SK-N-SH treated with all-trans-retinoic acid at 6 μM for 48 hours (cell line): ENCODE measurements at regions not wholly inside any gene's neighbourhood (a gene's known extent, or its start where the extent isn't known, plus 50 kb on each side); places are given as distances from the start of the nearest gene placed in this dataset.

Source experiments
- ATAC-seq: fragments of 200-7000 bp; cut with Tn5 transposase; 3 replicates; pipeline ENCODE4 v1.9.1; 2020; ENCODE audit warnings: mild to moderate bottlenecking, moderate library complexity
- ARNTL ChIP-seq: fragments of 450-650 bp; formaldehyde crosslinking; IDR thresholded peaks from 2 replicates; pipeline ENCODE4 v1.5.0; 2020; ENCODE audit warnings: low read depth, mild to moderate bottlenecking, moderate library complexity, borderline replicate concordance
- BACH2 ChIP-seq: fragments of 250-450 bp; sonication (Bioruptor Pico); IDR thresholded peaks from 2 replicates; pipeline ENCODE4 v1.9.0; 2021; ENCODE audit warnings: mild to moderate bottlenecking, borderline replicate concordance
- CSDC2 ChIP-seq: fragments of 250-450 bp; sonication (Bioruptor Pico); IDR thresholded peaks from 2 replicates; pipeline ENCODE4 v1.5.0; 2020; ENCODE audit warnings: mild to moderate bottlenecking, moderate library complexity
- GLIS3 ChIP-seq: fragments of 250-450 bp; sonication (Bioruptor Pico); IDR thresholded peaks from 2 replicates; pipeline ENCODE4 v1.5.0; 2020; ENCODE audit warnings: mild to moderate bottlenecking, moderate library complexity
- ISL1 ChIP-seq: fragments of 250-450 bp; sonication (Bioruptor Pico); IDR thresholded peaks from 2 replicates; pipeline ENCODE4 v2.1.2; 2022; ENCODE audit warnings: mild to moderate bottlenecking, moderate library complexity
- OSR1 ChIP-seq: fragments of 250-450 bp; sonication (Bioruptor Pico); IDR thresholded peaks from 2 replicates; pipeline ENCODE4 v1.8.0; 2022; ENCODE audit warnings: moderate library complexity, mild to moderate bottlenecking, inconsistent platforms
- PPARA ChIP-seq: fragments of 250-450 bp; sonication (Bioruptor Pico); IDR thresholded peaks from 2 replicates; pipeline ENCODE4 v1.5.0; 2020; ENCODE audit warnings: mild to moderate bottlenecking, borderline replicate concordance
- RARB ChIP-seq: fragments of 250-450 bp; sonication (Bioruptor Pico); IDR thresholded peaks from 2 replicates; pipeline ENCODE4 v1.8.0; 2021; ENCODE audit warnings: mild to moderate bottlenecking, moderate library complexity
- TCF4 ChIP-seq: fragments of 250-450 bp; sonication (Bioruptor Pico); IDR thresholded peaks from 2 replicates; pipeline ENCODE4 v1.8.0; 2021; ENCODE audit warnings: mild to moderate bottlenecking, moderate library complexity, borderline replicate concordance
- ZC3H10 ChIP-seq: fragments of 250-450 bp; sonication (Bioruptor Pico); IDR thresholded peaks from 2 replicates; pipeline ENCODE4 v1.5.1; 2021; ENCODE audit warnings: mild to moderate bottlenecking, moderate library complexity
- ZFP3 ChIP-seq: fragments of 250-450 bp; sonication (Bioruptor Pico); IDR thresholded peaks from 2 replicates; pipeline ENCODE4 v1.5.0; 2020; ENCODE audit warnings: mild to moderate bottlenecking, moderate library complexity
- ZNF565 ChIP-seq: fragments of 450-650 bp; formaldehyde crosslinking; conservative IDR thresholded peaks from 2 replicates; pipeline ENCODE4 v1.5.0; 2020; ENCODE audit warnings: low read depth, mild to moderate bottlenecking, moderate library complexity
- ZNF70 ChIP-seq: fragments of 450-650 bp; formaldehyde crosslinking; IDR thresholded peaks from 2 replicates; pipeline ENCODE4 v1.5.0; 2020; ENCODE audit warnings: mild to moderate bottlenecking, moderate library complexity
- ZNF8 ChIP-seq: fragments of 450-650 bp; formaldehyde crosslinking; IDR thresholded peaks from 2 replicates; pipeline ENCODE4 v1.5.0; 2020; ENCODE audit warnings: mild to moderate bottlenecking, moderate library complexity
- TF ChIP-seq, protein P1 (sequence below): fragments of 250-450 bp; sonication (Bioruptor Pico); IDR thresholded peaks from 2 replicates; pipeline ENCODE4 v1.8.0; 2020; ENCODE audit warnings: mild to moderate bottlenecking, moderate library complexity, borderline replicate concordance
- TF ChIP-seq, protein P2 (sequence below): fragments of 250-450 bp; sonication (Bioruptor Pico); IDR thresholded peaks from 2 replicates; pipeline ENCODE4 v1.5.1; 2020; ENCODE audit warnings: low read depth, mild to moderate bottlenecking, moderate library complexity
- TF ChIP-seq, protein P3 (sequence below): fragments of 250-450 bp; sonication (Bioruptor Pico); IDR thresholded peaks from 2 replicates; pipeline ENCODE4 v1.8.0; 2021; ENCODE audit warnings: low read depth, mild to moderate bottlenecking, moderate library complexity, borderline replicate concordance
- TF ChIP-seq, protein P4 (sequence below): fragments of 250-450 bp; sonication (Bioruptor Pico); IDR thresholded peaks from 2 replicates; pipeline ENCODE4 v1.5.1; 2021; ENCODE audit warnings: mild to moderate bottlenecking, moderate library complexity
- TF ChIP-seq, protein P5 (sequence below): fragments of 250-450 bp; sonication (Bioruptor Pico); IDR thresholded peaks from 2 replicates; pipeline ENCODE4 v1.5.0; 2020; ENCODE audit warnings: mild to moderate bottlenecking, moderate library complexity

DNA sequence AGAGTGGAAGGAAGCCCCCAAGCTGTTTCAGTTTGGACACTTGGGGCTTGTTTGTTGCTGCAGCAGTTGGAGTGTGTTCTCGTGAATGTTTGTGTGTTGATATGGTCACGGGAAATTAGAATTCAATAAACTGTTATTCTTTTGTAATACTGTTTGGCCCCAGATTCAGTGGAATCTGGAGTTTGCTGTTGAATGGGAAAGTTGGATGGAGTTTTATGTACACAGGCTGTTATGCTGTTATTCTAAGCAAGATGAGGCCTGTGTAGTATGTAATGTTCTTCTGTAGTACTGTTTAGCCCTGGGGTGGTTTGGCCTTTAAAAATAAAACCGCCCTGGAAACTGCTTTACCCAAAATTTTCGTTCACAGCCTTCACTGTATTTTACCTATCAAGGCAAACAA, 810.4 kb upstream of the HS6ST1 start:
- TF ChIP-seq BACH2 (CRISPR knock-in tag): no peak
- ATAC-seq: no peak

DNA sequence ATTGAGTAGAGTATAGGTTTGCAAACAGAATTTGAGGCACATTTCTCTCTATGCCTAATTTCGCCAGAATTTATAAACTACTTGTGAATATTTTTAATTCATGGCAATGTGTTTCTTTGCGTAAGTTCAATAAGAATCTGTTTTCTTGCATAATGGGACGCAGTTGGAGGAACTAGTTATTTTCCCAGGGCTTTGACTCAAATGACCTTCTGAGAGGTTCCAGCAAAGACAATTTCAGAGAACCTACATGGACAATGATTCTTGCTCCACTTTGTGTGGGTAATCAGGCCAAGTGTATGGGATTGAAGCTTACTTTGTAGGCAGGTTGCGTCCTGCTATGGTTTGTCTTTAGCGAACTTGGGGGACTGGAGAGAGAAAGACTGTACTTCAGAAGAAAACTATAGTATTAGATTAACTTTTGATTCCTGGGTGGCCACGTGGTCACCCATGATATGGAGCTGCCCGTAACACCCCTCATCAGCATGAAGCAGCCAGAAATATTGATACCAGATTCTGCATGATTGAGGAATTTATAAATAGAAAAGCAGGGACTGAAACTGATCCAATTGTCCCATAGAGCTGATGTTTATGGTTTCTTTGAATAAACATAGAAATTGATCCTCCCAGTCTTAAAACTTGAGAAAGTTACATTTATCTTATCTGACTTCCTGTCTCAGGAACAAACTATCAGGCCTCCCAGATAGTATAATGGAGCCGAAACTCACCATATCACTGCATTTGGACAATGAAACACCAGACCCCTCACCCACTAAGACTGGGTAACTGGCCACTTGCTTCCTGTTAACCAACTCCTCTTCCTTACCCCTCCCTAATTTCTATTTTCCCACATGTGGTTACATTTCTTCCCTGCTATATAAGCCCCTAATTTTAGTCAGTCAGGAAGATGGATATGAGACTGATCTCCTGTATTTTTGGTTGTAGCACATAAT, 815.3 kb upstream of the HS6ST1 start:
- TF ChIP-seq GLIS3 (CRISPR knock-in tag) (no peak), ZNF565 (CRISPR knock-in tag) (no peak), ISL1 (CRISPR knock-in tag) (no peak), ZNF70 (no peak), TCF4 (CRISPR knock-in tag) (no peak), ZNF8 (CRISPR knock-in tag) (no peak), OSR1 (CRISPR knock-in tag) (no peak), RARB (no peak), CSDC2 (CRISPR knock-in tag) (no peak), ZC3H10 (CRISPR knock-in tag) (no peak), PPARA (CRISPR knock-in tag) (no peak), ZFP3 (CRISPR knock-in tag) (no peak), BACH2 (CRISPR knock-in tag) (no peak), ARNTL (CRISPR knock-in tag) (no peak)
- TF ChIP-seq, protein P1, sequence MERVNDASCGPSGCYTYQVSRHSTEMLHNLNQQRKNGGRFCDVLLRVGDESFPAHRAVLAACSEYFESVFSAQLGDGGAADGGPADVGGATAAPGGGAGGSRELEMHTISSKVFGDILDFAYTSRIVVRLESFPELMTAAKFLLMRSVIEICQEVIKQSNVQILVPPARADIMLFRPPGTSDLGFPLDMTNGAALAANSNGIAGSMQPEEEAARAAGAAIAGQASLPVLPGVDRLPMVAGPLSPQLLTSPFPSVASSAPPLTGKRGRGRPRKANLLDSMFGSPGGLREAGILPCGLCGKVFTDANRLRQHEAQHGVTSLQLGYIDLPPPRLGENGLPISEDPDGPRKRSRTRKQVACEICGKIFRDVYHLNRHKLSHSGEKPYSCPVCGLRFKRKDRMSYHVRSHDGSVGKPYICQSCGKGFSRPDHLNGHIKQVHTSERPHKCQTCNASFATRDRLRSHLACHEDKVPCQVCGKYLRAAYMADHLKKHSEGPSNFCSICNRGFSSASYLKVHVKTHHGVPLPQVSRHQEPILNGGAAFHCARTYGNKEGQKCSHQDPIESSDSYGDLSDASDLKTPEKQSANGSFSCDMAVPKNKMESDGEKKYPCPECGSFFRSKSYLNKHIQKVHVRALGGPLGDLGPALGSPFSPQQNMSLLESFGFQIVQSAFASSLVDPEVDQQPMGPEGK: no peak
- TF ChIP-seq, protein P2, sequence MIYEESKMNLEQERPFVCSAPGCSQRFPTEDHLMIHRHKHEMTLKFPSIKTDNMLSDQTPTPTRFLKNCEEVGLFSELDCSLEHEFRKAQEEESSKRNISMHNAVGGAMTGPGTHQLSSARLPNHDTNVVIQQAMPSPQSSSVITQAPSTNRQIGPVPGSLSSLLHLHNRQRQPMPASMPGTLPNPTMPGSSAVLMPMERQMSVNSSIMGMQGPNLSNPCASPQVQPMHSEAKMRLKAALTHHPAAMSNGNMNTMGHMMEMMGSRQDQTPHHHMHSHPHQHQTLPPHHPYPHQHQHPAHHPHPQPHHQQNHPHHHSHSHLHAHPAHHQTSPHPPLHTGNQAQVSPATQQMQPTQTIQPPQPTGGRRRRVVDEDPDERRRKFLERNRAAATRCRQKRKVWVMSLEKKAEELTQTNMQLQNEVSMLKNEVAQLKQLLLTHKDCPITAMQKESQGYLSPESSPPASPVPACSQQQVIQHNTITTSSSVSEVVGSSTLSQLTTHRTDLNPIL (CRISPR knock-in tag): no peak
- TF ChIP-seq, protein P3, sequence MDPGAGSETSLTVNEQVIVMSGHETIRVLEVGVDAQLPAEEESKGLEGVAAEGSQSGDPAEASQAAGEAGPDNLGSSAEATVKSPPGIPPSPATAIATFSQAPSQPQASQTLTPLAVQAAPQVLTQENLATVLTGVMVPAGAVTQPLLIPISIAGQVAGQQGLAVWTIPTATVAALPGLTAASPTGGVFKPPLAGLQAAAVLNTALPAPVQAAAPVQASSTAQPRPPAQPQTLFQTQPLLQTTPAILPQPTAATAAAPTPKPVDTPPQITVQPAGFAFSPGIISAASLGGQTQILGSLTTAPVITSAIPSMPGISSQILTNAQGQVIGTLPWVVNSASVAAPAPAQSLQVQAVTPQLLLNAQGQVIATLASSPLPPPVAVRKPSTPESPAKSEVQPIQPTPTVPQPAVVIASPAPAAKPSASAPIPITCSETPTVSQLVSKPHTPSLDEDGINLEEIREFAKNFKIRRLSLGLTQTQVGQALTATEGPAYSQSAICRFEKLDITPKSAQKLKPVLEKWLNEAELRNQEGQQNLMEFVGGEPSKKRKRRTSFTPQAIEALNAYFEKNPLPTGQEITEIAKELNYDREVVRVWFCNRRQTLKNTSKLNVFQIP (CRISPR knock-in tag): no peak
- TF ChIP-seq, protein P4, sequence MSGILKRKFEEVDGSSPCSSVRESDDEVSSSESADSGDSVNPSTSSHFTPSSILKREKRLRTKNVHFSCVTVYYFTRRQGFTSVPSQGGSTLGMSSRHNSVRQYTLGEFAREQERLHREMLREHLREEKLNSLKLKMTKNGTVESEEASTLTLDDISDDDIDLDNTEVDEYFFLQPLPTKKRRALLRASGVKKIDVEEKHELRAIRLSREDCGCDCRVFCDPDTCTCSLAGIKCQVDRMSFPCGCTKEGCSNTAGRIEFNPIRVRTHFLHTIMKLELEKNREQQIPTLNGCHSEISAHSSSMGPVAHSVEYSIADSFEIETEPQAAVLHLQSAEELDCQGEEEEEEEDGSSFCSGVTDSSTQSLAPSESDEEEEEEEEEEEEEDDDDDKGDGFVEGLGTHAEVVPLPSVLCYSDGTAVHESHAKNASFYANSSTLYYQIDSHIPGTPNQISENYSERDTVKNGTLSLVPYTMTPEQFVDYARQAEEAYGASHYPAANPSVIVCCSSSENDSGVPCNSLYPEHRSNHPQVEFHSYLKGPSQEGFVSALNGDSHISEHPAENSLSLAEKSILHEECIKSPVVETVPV (CRISPR knock-in tag): no peak
- TF ChIP-seq, protein P5, sequence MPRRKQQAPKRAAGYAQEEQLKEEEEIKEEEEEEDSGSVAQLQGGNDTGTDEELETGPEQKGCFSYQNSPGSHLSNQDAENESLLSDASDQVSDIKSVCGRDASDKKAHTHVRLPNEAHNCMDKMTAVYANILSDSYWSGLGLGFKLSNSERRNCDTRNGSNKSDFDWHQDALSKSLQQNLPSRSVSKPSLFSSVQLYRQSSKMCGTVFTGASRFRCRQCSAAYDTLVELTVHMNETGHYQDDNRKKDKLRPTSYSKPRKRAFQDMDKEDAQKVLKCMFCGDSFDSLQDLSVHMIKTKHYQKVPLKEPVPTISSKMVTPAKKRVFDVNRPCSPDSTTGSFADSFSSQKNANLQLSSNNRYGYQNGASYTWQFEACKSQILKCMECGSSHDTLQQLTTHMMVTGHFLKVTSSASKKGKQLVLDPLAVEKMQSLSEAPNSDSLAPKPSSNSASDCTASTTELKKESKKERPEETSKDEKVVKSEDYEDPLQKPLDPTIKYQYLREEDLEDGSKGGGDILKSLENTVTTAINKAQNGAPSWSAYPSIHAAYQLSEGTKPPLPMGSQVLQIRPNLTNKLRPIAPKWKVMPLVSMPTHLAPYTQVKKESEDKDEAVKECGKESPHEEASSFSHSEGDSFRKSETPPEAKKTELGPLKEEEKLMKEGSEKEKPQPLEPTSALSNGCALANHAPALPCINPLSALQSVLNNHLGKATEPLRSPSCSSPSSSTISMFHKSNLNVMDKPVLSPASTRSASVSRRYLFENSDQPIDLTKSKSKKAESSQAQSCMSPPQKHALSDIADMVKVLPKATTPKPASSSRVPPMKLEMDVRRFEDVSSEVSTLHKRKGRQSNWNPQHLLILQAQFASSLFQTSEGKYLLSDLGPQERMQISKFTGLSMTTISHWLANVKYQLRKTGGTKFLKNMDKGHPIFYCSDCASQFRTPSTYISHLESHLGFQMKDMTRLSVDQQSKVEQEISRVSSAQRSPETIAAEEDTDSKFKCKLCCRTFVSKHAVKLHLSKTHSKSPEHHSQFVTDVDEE (CRISPR knock-in tag): no peak
- no peak for ATAC-seq

DNA sequence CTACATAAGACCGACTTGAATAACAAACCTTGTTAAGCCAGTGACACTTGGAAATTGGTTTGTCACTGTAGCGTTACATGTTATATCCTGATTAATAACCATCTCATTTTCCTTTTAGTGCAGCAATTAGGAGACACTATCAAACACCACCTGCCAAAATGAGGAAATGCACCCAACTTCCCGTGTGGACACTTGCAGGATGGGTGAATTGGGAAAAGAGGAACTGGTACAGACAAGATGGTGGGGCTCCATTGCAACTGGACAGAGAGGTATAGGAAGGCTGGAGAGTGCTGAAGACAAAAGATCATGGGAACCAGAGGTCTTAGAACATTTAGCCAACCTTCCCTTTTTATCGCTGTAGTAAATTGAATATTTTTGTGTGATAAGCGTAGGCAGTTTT, 816.3 kb upstream of the HS6ST1 start:
- no peak for ATAC-seq
- TF ChIP-seq, protein P4 (CRISPR knock-in tag): no peak
